ENCODE measurements at regions not wholly inside any gene's neighbourhood (a gene's known extent, or its start where the extent isn't known, plus 50 kb on each side); places are given as distances from the start of the nearest gene placed in this dataset.
"Not testable (repeated sequence)": the region's sequence is repeated elsewhere in the genome, so short reads cannot be mapped to it uniquely, and the experiment has no call there.

- not testable (repeated sequence) for H3K9me3 ChIP-seq, H3K4me3 ChIP-seq, ATAC-seq, H3K36me3 ChIP-seq, H3K4me1 ChIP-seq, H3K27ac ChIP-seq, H3K27me3 ChIP-seq
- 96 to 98% methylated on average over 7 to 11 of the region's 16 CpGs for WGBS, 2 donors (ENCODE audit: low coverage in 1 of 2)
These were observed 121.1 kb upstream of the SESTD1 start for GRCh38 chr2:179385756-179386155.

- Histone ChIP-seq H3K4me1 (no peaks in the 10 kb centered on the region), H3K4me3 (no peak overlapping the region), H3K9me3 (no peaks in the 10 kb centered on the region), H3K27ac (no peak overlapping the region), H3K27me3 (no peaks in the 10 kb centered on the region), H3K36me3 (no peaks in the 10 kb centered on the region)
- no peak for TF ChIP-seq POLR2A (IDR thresholded peaks at IDR 0.05)
- TF ChIP-seq CTCF (IDR thresholded peaks at IDR 0.05) = no peak
- TF ChIP-seq POLR2AphosphoS5 (IDR thresholded peaks at IDR 0.05) = no peak
- no peak for TF ChIP-seq EP300 (IDR thresholded peaks at IDR 0.05)
- 79 to 100% methylated on average over 1 of the region's 1 CpG for WGBS, 2 donors (ENCODE audit: low coverage in 1 of 2)
- ATAC-seq = no peak
These were observed 119.3 kb upstream of the SESTD1 start for GRCh38 chr2:179383975-179384374.

- 0 to 64% methylated on average over 1 of the region's 1 CpG for WGBS, 2 donors (ENCODE audit: low coverage in 1 of 2)
- no peak for TF ChIP-seq POLR2A (IDR thresholded peaks at IDR 0.05)
- no peak for TF ChIP-seq POLR2AphosphoS5 (IDR thresholded peaks at IDR 0.05)
- no peak for TF ChIP-seq EP300 (IDR thresholded peaks at IDR 0.05)
- TF ChIP-seq CTCF (IDR thresholded peaks at IDR 0.05) = no peak
- no peak overlapping the region for H3K27ac ChIP-seq
- ATAC-seq = no peak
- H3K9me3 ChIP-seq = no peaks in the 10 kb centered on the region
- no peaks in the 10 kb centered on the region for H3K36me3 ChIP-seq
- no peaks in the 10 kb centered on the region for H3K27me3 ChIP-seq
- H3K4me3 ChIP-seq = no peak overlapping the region
- no peaks in the 10 kb centered on the region for H3K4me1 ChIP-seq
These were observed 112.7 kb upstream of the SESTD1 start for GRCh38 chr2:179377296-179377695.

GRCh38 chr2:179376881-179377280, 112.2 kb upstream of the SESTD1 start:
- no peaks in the 10 kb centered on the region for H3K27me3 ChIP-seq
- 100% methylated on average over 1 of the region's 1 CpG; no CpG with 5 or more reads in 1 of the 2 donors for WGBS, 2 donors (ENCODE audit: low coverage in 1 of 2)
- no peaks in the 10 kb centered on the region for H3K9me3 ChIP-seq
- H3K4me1 ChIP-seq = no peaks in the 10 kb centered on the region
- TF ChIP-seq CTCF (IDR thresholded peaks at IDR 0.05) (no peak), POLR2AphosphoS5 (IDR thresholded peaks at IDR 0.05) (no peak), EP300 (IDR thresholded peaks at IDR 0.05) (no peak), POLR2A (IDR thresholded peaks at IDR 0.05) (no peak)
- no peak overlapping the region for H3K27ac ChIP-seq
- H3K36me3 ChIP-seq = no peaks in the 10 kb centered on the region
- no peak overlapping the region for H3K4me3 ChIP-seq
- ATAC-seq = no peak

GRCh38 chr2:179373816-179374215, 109.2 kb upstream of the SESTD1 start:
- no peak overlapping the region for H3K27ac ChIP-seq
- TF ChIP-seq CTCF (IDR thresholded peaks at IDR 0.05) (no peak), POLR2AphosphoS5 (IDR thresholded peaks at IDR 0.05) (no peak), EP300 (IDR thresholded peaks at IDR 0.05) (no peak), POLR2A (IDR thresholded peaks at IDR 0.05) (no peak)
- H3K9me3 ChIP-seq = no peaks in the 10 kb centered on the region
- no peaks in the 10 kb centered on the region for H3K27me3 ChIP-seq
- no peaks in the 10 kb centered on the region for H3K4me1 ChIP-seq
- no peak for ATAC-seq
- no peaks in the 10 kb centered on the region for H3K36me3 ChIP-seq
- 93 to 100% methylated on average over 3 to 4 of the region's 4 CpGs for WGBS, 2 donors (ENCODE audit: low coverage in 1 of 2)
- H3K4me3 ChIP-seq = no peak overlapping the region

GRCh38 chr2:179365561-179365960, 100.9 kb upstream of the SESTD1 start:
- not testable (repeated sequence) for H3K9me3 ChIP-seq, H3K4me3 ChIP-seq, H3K27ac ChIP-seq, H3K4me1 ChIP-seq, H3K27me3 ChIP-seq, H3K36me3 ChIP-seq, ATAC-seq
- 95 to 98% methylated on average over 5 of the region's 5 CpGs for WGBS, 2 donors (ENCODE audit: low coverage in 1 of 2)

All from gastroesophageal sphincter (tissue), 4 donors.